ENCODE measurements at regions not wholly inside any gene's neighbourhood (a gene's known extent, or its start where the extent isn't known, plus 50 kb on each side); places are given as distances from the start of the nearest gene placed in this dataset.

DNA sequence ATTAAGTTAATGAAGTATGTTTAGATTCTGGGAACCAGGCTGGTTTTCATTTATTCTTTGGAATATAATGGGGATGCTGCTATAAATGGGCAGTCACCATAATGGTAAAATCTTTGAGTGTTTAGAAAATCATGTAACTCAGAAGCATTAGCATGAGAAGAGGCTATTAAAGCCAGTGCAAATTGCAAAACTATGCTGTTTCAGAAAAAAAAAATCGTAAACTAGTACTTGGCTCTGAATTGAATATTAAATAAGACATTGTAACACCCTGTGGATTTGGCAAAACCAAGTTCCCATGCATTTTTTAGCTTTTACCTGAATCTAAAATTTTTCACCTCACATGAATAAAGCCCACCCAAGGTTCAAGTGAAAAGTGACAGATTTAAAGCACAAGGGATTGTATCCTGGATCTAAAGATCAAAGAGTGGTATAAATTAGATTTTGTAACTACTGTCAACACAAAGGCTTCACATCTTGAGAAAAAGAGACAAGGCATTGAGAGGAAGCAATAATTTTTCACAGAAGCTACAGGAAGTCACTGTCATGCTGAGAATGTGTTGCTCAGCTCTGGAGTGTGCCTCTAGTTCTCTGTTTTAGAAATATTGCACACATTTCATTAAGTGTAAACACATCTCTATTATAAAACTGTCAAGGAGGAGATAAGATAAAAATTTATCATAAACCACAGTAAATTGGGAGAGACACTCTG, 142.2 kb downstream of the ABCA8 start:
- TF ChIP-seq, protein P1, sequence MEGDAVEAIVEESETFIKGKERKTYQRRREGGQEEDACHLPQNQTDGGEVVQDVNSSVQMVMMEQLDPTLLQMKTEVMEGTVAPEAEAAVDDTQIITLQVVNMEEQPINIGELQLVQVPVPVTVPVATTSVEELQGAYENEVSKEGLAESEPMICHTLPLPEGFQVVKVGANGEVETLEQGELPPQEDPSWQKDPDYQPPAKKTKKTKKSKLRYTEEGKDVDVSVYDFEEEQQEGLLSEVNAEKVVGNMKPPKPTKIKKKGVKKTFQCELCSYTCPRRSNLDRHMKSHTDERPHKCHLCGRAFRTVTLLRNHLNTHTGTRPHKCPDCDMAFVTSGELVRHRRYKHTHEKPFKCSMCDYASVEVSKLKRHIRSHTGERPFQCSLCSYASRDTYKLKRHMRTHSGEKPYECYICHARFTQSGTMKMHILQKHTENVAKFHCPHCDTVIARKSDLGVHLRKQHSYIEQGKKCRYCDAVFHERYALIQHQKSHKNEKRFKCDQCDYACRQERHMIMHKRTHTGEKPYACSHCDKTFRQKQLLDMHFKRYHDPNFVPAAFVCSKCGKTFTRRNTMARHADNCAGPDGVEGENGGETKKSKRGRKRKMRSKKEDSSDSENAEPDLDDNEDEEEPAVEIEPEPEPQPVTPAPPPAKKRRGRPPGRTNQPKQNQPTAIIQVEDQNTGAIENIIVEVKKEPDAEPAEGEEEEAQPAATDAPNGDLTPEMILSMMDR (IDR thresholded peaks at IDR 0.05; ENCODE audit: low read depth, low read length, missing control alignments): no peak
- DNase-seq (ENCODE audit: low read depth): no peak

DNA sequence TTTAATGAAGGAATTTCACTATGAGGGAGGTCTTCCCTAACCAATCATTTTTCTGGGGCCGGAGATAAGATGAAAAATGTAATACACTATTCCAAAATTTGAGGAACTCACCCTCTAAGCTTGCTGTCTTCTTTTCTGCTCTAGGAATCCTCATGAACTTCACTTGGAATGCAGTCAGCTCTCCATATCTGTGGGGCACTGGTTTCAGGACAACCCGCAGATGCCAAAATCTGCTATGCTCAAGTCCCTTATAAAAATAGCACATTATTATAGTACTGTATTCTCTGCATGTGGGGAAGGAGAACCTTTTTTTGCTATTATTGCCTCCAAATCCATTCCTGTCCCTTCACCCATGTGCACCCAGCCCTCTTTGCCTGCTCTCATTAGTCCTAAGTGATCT, 146.0 kb downstream of the ABCA8 start:
- TF ChIP-seq, protein P1 (IDR thresholded peaks at IDR 0.05; ENCODE audit: low read depth, low read length, missing control alignments): no peak
- H3K4me3 ChIP-seq (ENCODE audit: low read depth, low read length): no peak overlapping the region
- no peak for DNase-seq (ENCODE audit: low read depth)

More for the DNA sequence above, 142.2 kb downstream of the ABCA8 start:
- no peak overlapping the region for H3K4me3 ChIP-seq (ENCODE audit: low read depth, low read length)

DNA sequence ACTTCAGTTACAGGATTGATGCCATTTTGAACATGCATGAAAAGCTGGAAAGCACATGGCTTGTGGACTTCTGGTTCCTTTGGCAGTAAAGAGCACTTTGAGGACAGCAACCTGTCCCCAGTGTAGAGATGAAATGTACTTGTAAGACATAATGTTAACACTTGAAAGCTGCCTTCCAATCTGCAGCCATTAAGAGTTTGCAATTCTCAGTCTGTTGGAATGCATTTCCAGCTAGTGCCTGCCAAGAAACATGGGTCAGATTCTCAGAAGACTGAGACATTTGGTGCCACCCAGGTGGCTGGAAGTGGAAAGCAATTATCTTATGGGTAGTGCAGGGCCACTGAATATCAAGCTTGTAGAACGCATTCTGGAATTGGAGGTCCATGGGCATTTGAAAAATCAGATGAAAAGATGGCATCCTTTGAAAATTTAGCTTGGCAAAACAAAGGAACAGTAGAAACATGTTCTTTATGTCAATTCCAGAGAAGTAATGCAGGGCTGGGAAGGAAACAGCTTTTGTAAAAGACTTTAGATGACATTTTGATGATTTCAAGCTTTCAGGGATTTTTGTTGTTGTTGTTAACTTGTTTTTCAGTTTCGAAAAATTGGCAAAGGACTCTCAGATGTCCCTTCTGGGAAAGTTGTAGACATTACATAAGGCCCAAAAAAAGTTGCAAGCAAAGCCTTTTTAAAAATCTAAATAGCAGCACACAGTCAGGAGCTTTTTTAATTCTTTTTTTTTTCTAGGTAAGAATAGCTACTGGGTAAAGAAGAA, 147.0 kb downstream of the ABCA8 start:
- TF ChIP-seq, protein P1 (IDR thresholded peaks at IDR 0.05; ENCODE audit: low read depth, low read length, missing control alignments): no peak
- no peak for DNase-seq (ENCODE audit: low read depth)
- H3K4me3 ChIP-seq (ENCODE audit: low read depth, low read length): no peak overlapping the region

DNA sequence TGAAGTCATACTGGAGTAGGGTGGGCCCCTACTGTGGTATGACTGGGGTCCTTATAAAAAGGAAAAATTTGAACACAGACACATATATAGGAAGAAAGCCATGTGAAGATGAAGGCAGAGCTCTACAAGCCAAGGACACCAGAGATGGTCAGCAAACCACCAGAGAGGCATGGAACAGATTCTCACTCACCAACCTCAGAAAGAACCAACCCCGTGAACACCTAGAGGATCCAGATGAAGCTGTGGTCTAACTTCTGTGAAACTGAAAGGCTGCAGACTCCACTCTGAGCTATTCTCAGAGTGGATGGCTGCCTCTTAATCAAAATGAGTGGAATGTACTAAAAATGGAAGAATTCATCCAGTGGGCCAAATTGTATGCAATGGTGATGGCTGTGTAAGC, 149.6 kb downstream of the ABCA8 start:
- H3K4me3 ChIP-seq (ENCODE audit: low read depth, low read length): no peak overlapping the region
- DNase-seq (ENCODE audit: low read depth): no peak
- TF ChIP-seq, protein P1 (IDR thresholded peaks at IDR 0.05; ENCODE audit: low read depth, low read length, missing control alignments): no peak

DNA sequence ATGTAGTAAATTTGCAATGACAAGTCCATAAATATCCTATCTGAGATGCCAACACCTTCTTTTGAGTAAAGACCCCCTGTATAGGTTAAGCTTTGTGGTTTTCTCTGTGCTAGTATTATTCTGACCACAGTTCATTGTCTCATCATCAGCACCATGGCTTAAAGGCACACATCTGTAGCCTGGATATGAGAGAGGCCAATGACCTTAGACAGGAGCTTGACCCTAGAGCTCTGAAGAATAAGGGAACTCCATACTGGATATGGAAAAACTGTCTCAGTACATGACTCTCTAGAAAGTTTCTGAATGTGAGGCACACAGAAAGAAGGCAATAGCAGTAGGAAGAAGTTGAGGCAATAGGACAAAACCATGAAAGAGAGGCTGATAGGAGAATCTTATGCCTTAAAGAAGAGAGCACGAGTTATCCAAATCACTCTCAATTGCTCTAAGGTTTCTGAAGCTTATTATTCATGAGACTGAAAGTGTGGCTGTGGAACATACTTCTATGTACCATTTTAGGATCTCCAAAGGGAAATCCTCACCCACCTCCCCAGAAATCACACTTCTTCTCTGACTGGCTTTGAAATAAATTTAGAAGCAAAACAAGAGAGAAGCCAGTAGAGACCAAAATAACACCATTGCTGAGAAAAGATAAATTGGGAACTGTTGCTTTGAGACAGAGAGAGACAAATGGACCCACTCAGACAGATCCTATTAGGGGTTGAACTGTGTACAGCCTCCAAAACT, 150.2 kb downstream of the ABCA8 start:
- no peak for DNase-seq (ENCODE audit: low read depth)
- TF ChIP-seq, protein P1 (IDR thresholded peaks at IDR 0.05; ENCODE audit: low read depth, low read length, missing control alignments): no peak
- no peak overlapping the region for H3K4me3 ChIP-seq (ENCODE audit: low read depth, low read length)

DNA sequence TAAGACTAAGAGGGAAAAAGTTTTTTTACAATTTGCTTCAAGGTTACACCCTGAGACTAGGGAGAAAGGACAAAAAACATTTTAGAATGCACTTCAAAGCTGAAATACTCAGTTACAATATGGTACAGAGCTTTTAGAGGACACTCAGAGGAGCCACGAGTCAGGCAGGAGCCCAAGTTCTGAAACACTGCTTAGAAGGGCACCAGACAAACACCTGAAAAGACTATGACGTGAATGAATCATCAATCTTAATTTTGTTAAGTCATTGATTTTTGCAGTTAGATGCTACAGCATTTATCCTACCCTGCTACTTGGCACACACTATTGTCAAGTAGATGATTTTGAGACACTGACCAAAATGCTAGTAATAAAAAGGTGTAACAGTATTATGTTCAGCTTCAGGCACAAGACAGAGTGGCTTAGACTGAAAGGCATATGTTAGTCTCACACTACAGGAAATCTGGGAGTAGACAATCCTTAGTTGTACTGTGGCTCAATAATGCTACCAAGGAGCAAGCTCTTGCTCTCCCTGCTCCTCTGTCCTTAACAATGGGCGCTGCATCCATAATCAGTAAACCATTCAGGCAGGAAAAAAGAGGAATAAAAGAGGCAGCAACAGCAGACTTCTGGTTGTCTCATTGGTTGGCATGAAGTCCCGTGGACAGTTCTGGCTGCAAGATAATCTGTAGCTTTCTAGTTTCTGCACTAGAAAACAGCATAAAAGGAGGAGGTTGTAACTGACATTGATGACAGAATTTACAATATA, 151.8 kb downstream of the ABCA8 start:
- no peak overlapping the region for H3K4me3 ChIP-seq (ENCODE audit: low read depth, low read length)
- TF ChIP-seq, protein P1 (IDR thresholded peaks at IDR 0.05; ENCODE audit: low read depth, low read length, missing control alignments): no peak
- no peak for DNase-seq (ENCODE audit: low read depth)

All from GM12864 (cell line).